ENCODE measurements at regions not wholly inside any gene's neighbourhood (a gene's known extent, or its start where the extent isn't known, plus 50 kb on each side); places are given as distances from the start of the nearest gene placed in this dataset.

- no peak for DNase-seq
These were observed 194.6 kb downstream of the NRIP1 start for GRCh38 chr21:14869984-14870852.

GRCh38 chr21:14866859-14867765 is 197.7 kb downstream of the NRIP1 start:
- no peak for DNase-seq

- peak; percentile 25 for DNase-seq
These were observed 200.4 kb downstream of the NRIP1 start for GRCh38 chr21:14864211-14865021.

GRCh38 chr21:14863745-14864210 is 201.0 kb downstream of the NRIP1 start:
- DNase-seq: no peak

- DNase-seq: no peak
These were observed 201.7 kb downstream of the NRIP1 start for GRCh38 chr21:14862794-14863720.

GRCh38 chr21:14858311-14858710 is 206.5 kb downstream of the NRIP1 start:
- DNase-seq: no peak

- DNase-seq: no peak
These were observed 207.3 kb downstream of the NRIP1 start for GRCh38 chr21:14857529-14857928.

- DNase-seq: no peak
These were observed 214.4 kb downstream of the NRIP1 start for GRCh38 chr21:14850394-14850793.

- no peak for DNase-seq
These were observed 218.2 kb downstream of the NRIP1 start for GRCh38 chr21:14846621-14847020.

GRCh38 chr21:14844001-14844400 is 220.8 kb downstream of the NRIP1 start:
- no peak for DNase-seq

GRCh38 chr21:14842601-14843000 is 222.2 kb downstream of the NRIP1 start:
- no peak for DNase-seq

GRCh38 chr21:14841511-14842472 is 223.0 kb downstream of the NRIP1 start:
- no peak for DNase-seq

GRCh38 chr21:14838400-14838799 is 226.4 kb downstream of the NRIP1 start:
- DNase-seq: no peak

GRCh38 chr21:14836950-14837349 is 227.8 kb downstream of the NRIP1 start:
- no peak for DNase-seq

GRCh38 chr21:14833666-14834351 is 231.0 kb downstream of the NRIP1 start:
- DNase-seq: no peak

GRCh38 chr21:14833241-14833640 is 231.6 kb downstream of the NRIP1 start:
- DNase-seq: no peak

GRCh38 chr21:14830307-14830706 is 234.5 kb downstream of the NRIP1 start:
- DNase-seq: no peak

GRCh38 chr21:14829685-14830084 is 235.1 kb downstream of the NRIP1 start:
- no peak for DNase-seq

- DNase-seq: no peak
These were observed 237.3 kb downstream of the NRIP1 start for GRCh38 chr21:14827468-14827867.

- no peak for DNase-seq
These were observed 238.2 kb downstream of the NRIP1 start for GRCh38 chr21:14826630-14827029.

Data from CD4-positive, alpha-beta T cell treated with Interleukin-12 subunit alpha and Interleukin-12 subunit beta, for 1 hour (primary cell).